ENCODE measurements at regions not wholly inside any gene's neighbourhood (a gene's known extent, or its start where the extent isn't known, plus 50 kb on each side); places are given as distances from the start of the nearest gene placed in this dataset.

- Histone ChIP-seq H3K9me3 (ENCODE audit: control insufficient read depth, low read length) (no peaks in the 10 kb centered on the region), H3K27me3 (ENCODE audit: control insufficient read depth, insufficient read depth, low read length, poor library complexity, severe bottlenecking) (no peaks in the 10 kb centered on the region), H3K4me3 (ENCODE audit: insufficient read depth, low read depth, low read length) (no peak overlapping the region), H3K27ac (ENCODE audit: insufficient read depth, low read depth, low read length, poor library complexity, severe bottlenecking) (no peak overlapping the region), H3K36me3 (ENCODE audit: control insufficient read depth, insufficient read depth, low read length) (no peaks in the 10 kb centered on the region), H3K4me1 (ENCODE audit: control insufficient read depth, insufficient read depth, low read length) (no peaks in the 10 kb centered on the region)
- WGBS, 2 experiments = 89 to 92% methylated on average over 3 of the region's 3 CpGs
Measured at GRCh38 chr20:58162986-58163385, 65.5 kb downstream of the ANKRD60 start.

GRCh38 chr20:58161192-58161591 is 67.3 kb downstream of the ANKRD60 start:
- Histone ChIP-seq H3K27me3 (ENCODE audit: control insufficient read depth, insufficient read depth, low read length, poor library complexity, severe bottlenecking) (no peaks in the 10 kb centered on the region), H3K9me3 (ENCODE audit: control insufficient read depth, low read length) (no peaks in the 10 kb centered on the region), H3K4me3 (ENCODE audit: insufficient read depth, low read depth, low read length) (no peak overlapping the region), H3K36me3 (ENCODE audit: control insufficient read depth, insufficient read depth, low read length) (no peaks in the 10 kb centered on the region), H3K27ac (ENCODE audit: insufficient read depth, low read depth, low read length, poor library complexity, severe bottlenecking) (no peak overlapping the region), H3K4me1 (ENCODE audit: control insufficient read depth, insufficient read depth, low read length) (no peaks in the 10 kb centered on the region)
- 94% methylated on average over 2 of the region's 2 CpGs for WGBS, 2 experiments

GRCh38 chr20:58160451-58161061 is 67.9 kb downstream of the ANKRD60 start:
- H3K4me3 ChIP-seq (ENCODE audit: insufficient read depth, low read depth, low read length) = no peak overlapping the region

GRCh38 chr20:58155148-58155925 is 73.1 kb downstream of the ANKRD60 start:
- H3K27ac ChIP-seq (ENCODE audit: insufficient read depth, low read depth, low read length, poor library complexity, severe bottlenecking) = no peak overlapping the region
- H3K4me1 ChIP-seq (ENCODE audit: control insufficient read depth, insufficient read depth, low read length) = peaks cover under 1% of the 10 kb centered on the region
- H3K27me3 ChIP-seq (ENCODE audit: control insufficient read depth, insufficient read depth, low read length, poor library complexity, severe bottlenecking) = no peaks in the 10 kb centered on the region
- no peaks in the 10 kb centered on the region for H3K9me3 ChIP-seq (ENCODE audit: control insufficient read depth, low read length)
- no peaks in the 10 kb centered on the region for H3K36me3 ChIP-seq (ENCODE audit: control insufficient read depth, insufficient read depth, low read length)
- WGBS, 2 experiments = 84 to 85% methylated on average over 13 of the region's 13 CpGs
- no peak overlapping the region for H3K4me3 ChIP-seq (ENCODE audit: insufficient read depth, low read depth, low read length)

More at GRCh38 chr20:58160451-58161061, 67.9 kb downstream of the ANKRD60 start:
- WGBS, 2 experiments = 88 to 90% methylated on average over 17 of the region's 17 CpGs
- no peak overlapping the region for H3K27ac ChIP-seq (ENCODE audit: insufficient read depth, low read depth, low read length, poor library complexity, severe bottlenecking)
- no peaks in the 10 kb centered on the region for H3K4me1 ChIP-seq (ENCODE audit: control insufficient read depth, insufficient read depth, low read length)
- no peaks in the 10 kb centered on the region for H3K9me3 ChIP-seq (ENCODE audit: control insufficient read depth, low read length)
- no peaks in the 10 kb centered on the region for H3K27me3 ChIP-seq (ENCODE audit: control insufficient read depth, insufficient read depth, low read length, poor library complexity, severe bottlenecking)
- no peaks in the 10 kb centered on the region for H3K36me3 ChIP-seq (ENCODE audit: control insufficient read depth, insufficient read depth, low read length)

DNA sequence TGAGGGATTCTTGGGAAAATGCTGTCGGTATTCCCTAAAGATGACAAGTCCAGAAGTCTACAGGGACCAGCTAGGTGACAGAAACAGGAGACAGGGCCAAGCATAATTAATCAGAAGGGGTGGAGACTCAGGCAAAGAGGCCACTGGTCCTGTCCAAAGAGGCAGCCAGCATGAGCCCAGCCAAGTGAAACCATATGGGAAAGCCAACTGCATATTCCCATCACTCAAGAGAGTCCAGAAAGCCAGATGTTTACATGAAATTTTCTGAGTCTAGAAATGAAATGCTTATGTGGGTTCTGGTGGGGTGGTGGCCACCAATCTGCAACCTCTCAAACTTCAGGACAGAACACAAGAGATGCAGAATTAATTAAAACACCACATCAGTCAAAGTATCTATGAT is 74.3 kb downstream of the ANKRD60 start:
- peaks cover 3% of the 10 kb centered on the region for H3K4me1 ChIP-seq (ENCODE audit: control insufficient read depth, insufficient read depth, low read length)
- no peak overlapping the region for H3K4me3 ChIP-seq (ENCODE audit: insufficient read depth, low read depth, low read length)
- no peak overlapping the region for H3K27ac ChIP-seq (ENCODE audit: insufficient read depth, low read depth, low read length, poor library complexity, severe bottlenecking)
- no peaks in the 10 kb centered on the region for H3K36me3 ChIP-seq (ENCODE audit: control insufficient read depth, insufficient read depth, low read length)
- H3K9me3 ChIP-seq (ENCODE audit: control insufficient read depth, low read length) = no peaks in the 10 kb centered on the region
- H3K27me3 ChIP-seq (ENCODE audit: control insufficient read depth, insufficient read depth, low read length, poor library complexity, severe bottlenecking) = no peaks in the 10 kb centered on the region
- 97 to 100% methylated on average over 1 of the region's 1 CpG for WGBS, 2 experiments

DNA sequence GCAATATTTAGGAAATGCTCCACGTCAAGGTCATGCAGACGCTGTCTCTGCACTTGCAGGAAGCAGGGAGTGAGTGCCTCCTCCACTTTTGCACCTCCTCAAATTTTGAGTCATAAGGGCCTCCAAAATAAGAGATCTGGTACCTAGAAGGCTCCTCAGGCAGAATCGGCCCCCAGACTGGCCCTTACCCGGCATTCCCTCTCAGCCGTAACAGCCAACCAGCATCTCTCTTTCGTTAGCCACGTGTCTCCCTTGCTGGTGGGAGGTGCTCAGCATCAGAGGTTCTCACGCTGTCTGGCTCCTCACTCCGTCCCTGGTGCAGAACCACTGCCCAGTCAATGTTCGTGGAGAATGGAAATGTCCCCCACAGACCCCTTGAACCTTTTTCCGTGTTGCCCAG is 75.3 kb downstream of the ANKRD60 start:
- Histone ChIP-seq H3K4me3 (ENCODE audit: insufficient read depth, low read depth, low read length) (no peak overlapping the region), H3K27ac (ENCODE audit: insufficient read depth, low read depth, low read length, poor library complexity, severe bottlenecking) (no peak overlapping the region), H3K27me3 (ENCODE audit: control insufficient read depth, insufficient read depth, low read length, poor library complexity, severe bottlenecking) (no peaks in the 10 kb centered on the region), H3K9me3 (ENCODE audit: control insufficient read depth, low read length) (no peaks in the 10 kb centered on the region), H3K4me1 (ENCODE audit: control insufficient read depth, insufficient read depth, low read length) (peaks cover 3% of the 10 kb centered on the region), H3K36me3 (ENCODE audit: control insufficient read depth, insufficient read depth, low read length) (no peaks in the 10 kb centered on the region)
- WGBS, 2 experiments = 81 to 84% methylated on average over 11 of the region's 11 CpGs

- Histone ChIP-seq H3K36me3 (ENCODE audit: control insufficient read depth, insufficient read depth, low read length) (no peaks in the 10 kb centered on the region), H3K27ac (ENCODE audit: insufficient read depth, low read depth, low read length, poor library complexity, severe bottlenecking) (no peak overlapping the region), H3K4me1 (ENCODE audit: control insufficient read depth, insufficient read depth, low read length) (peaks cover 3% of the 10 kb centered on the region), H3K4me3 (ENCODE audit: insufficient read depth, low read depth, low read length) (no peak overlapping the region), H3K27me3 (ENCODE audit: control insufficient read depth, insufficient read depth, low read length, poor library complexity, severe bottlenecking) (no peaks in the 10 kb centered on the region), H3K9me3 (ENCODE audit: control insufficient read depth, low read length) (no peaks in the 10 kb centered on the region)
- 77 to 82% methylated on average over 31 of the region's 31 CpGs for WGBS, 2 experiments
Measured at GRCh38 chr20:58150772-58151171, 77.7 kb downstream of the ANKRD60 start.

DNA sequence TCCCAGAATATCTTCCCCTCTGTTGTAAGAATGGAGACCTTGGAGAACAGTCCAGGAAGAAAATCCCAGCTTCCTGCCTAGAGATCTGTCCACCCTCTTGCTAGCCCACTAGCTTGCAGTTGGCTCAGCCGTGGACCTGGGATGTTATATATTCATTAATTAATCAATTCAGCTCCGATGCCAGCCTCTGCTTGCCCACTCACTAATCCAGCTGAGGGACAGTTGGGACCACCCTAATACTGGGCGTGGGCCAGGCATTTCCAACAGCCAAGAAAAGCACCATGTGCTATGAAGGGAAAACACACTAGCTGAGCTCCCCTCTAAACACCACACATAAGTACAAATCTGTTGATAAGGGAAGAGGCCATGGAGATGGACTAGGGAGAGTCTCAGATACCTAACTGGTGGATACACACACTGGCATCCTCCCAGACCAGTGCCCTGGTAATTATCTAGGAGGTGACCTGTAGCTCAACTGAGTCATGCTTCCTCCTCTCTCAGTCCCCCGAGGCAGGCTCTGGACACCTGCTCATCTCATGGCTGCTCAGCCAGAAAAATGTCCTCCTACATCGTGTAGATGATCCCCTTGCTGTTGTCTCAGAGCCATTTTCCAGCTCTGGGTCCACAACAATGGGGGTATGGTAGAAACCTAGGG is 78.9 kb downstream of the ANKRD60 start:
- no peaks in the 10 kb centered on the region for H3K9me3 ChIP-seq (ENCODE audit: control insufficient read depth, low read length)
- H3K4me1 ChIP-seq (ENCODE audit: control insufficient read depth, insufficient read depth, low read length) = peaks cover 3% of the 10 kb centered on the region
- H3K27me3 ChIP-seq (ENCODE audit: control insufficient read depth, insufficient read depth, low read length, poor library complexity, severe bottlenecking) = no peaks in the 10 kb centered on the region
- H3K27ac ChIP-seq (ENCODE audit: insufficient read depth, low read depth, low read length, poor library complexity, severe bottlenecking) = no peak overlapping the region
- WGBS, 2 experiments = 88 to 93% methylated on average over 4 to 5 of the region's 5 CpGs
- H3K4me3 ChIP-seq (ENCODE audit: insufficient read depth, low read depth, low read length) = no peak overlapping the region
- H3K36me3 ChIP-seq (ENCODE audit: control insufficient read depth, insufficient read depth, low read length) = no peaks in the 10 kb centered on the region

GRCh38 chr20:58148891-58149290 is 79.6 kb downstream of the ANKRD60 start:
- Histone ChIP-seq H3K4me1 (ENCODE audit: control insufficient read depth, insufficient read depth, low read length) (peaks cover 3% of the 10 kb centered on the region), H3K27me3 (ENCODE audit: control insufficient read depth, insufficient read depth, low read length, poor library complexity, severe bottlenecking) (no peaks in the 10 kb centered on the region), H3K36me3 (ENCODE audit: control insufficient read depth, insufficient read depth, low read length) (no peaks in the 10 kb centered on the region), H3K27ac (ENCODE audit: insufficient read depth, low read depth, low read length, poor library complexity, severe bottlenecking) (no peak overlapping the region), H3K4me3 (ENCODE audit: insufficient read depth, low read depth, low read length) (no peak overlapping the region), H3K9me3 (ENCODE audit: control insufficient read depth, low read length) (no peaks in the 10 kb centered on the region)
- WGBS, 2 experiments = 87 to 90% methylated on average over 8 of the region's 8 CpGs

DNA sequence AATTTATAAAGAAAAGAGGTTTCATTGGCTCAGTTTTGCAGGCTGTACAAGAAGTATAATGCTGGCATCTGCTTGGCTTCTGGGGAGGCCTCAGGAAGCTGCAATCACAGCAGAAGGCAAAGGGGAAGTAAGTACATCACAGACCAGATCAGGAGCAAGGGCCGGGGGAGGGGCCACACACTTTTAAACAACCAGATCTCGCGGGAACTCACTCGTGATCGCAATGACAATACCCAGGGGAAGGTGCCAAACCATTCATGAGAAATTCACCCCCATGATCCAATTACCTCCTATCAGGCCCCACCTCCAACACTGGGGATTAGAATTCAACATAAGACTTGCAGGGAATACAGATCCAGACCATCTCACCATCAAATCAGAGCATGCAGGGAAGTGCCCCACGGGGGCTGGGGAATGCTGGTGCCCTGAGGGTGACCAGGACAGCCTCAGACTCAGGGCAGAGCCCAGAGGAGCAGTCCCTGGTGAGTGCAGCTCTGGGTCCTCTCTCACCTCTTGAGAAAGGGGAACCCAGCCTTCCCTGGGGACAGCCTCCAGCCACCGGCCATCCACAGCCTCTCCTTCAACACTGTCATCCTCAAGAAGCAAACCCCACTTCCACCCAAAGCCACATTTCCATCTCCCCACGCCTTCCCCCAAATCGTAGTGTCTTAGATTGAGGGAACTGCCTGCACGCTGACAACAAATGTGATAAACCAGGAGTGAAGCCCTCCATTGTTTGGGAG is 80.7 kb downstream of the ANKRD60 start:
- Histone ChIP-seq H3K36me3 (ENCODE audit: control insufficient read depth, insufficient read depth, low read length) (no peaks in the 10 kb centered on the region), H3K4me1 (ENCODE audit: control insufficient read depth, insufficient read depth, low read length) (peaks cover 3% of the 10 kb centered on the region), H3K4me3 (ENCODE audit: insufficient read depth, low read depth, low read length) (no peak overlapping the region), H3K9me3 (ENCODE audit: control insufficient read depth, low read length) (no peaks in the 10 kb centered on the region), H3K27ac (ENCODE audit: insufficient read depth, low read depth, low read length, poor library complexity, severe bottlenecking) (no peak overlapping the region), H3K27me3 (ENCODE audit: control insufficient read depth, insufficient read depth, low read length, poor library complexity, severe bottlenecking) (no peaks in the 10 kb centered on the region)
- WGBS, 2 experiments = 83 to 88% methylated on average over 10 of the region's 10 CpGs

All from ectodermal cell (in vitro differentiated cells).